ENCODE measurements at regions not wholly inside any gene's neighbourhood (a gene's known extent, or its start where the extent isn't known, plus 50 kb on each side); places are given as distances from the start of the nearest gene placed in this dataset.

- Histone ChIP-seq H2AK5ac (ENCODE audit: low read depth, low read length) (no peak overlapping the region), H4K91ac (ENCODE audit: insufficient read depth, low read depth, low read length) (no peak overlapping the region)
- dilution Hi-C loops (cut with HindIII; ENCODE audit: low sequenced_read_pairs, unreplicated experiment) = no loop called here
Observed at GRCh38 chr14:97270308-97270707, 473.1 kb downstream of the VRK1 start.

More at GRCh38 chr14:97270308-97270707, 473.1 kb downstream of the VRK1 start:
- H4K5ac ChIP-seq (ENCODE audit: low read depth, low read length) = no peak overlapping the region
- H3K36me3 ChIP-seq (ENCODE audit: control insufficient read depth, insufficient read depth, low read length) = no peaks in the 10 kb centered on the region
- H3K27ac ChIP-seq (ENCODE audit: insufficient read depth, low read length) = no peak overlapping the region
- H3K4me1 ChIP-seq (ENCODE audit: control insufficient read depth, insufficient read depth, low read length) = no peaks in the 10 kb centered on the region
- no peak overlapping the region for H2AK9ac ChIP-seq (replicated peaks; ENCODE audit: low read depth, low read length, poor library complexity)
- POLR2A ChIA-PET (ENCODE audit: unreplicated experiment) = no interaction called here
- H3K27me3 ChIP-seq (ENCODE audit: control insufficient read depth, insufficient read depth, low read length) = no peaks in the 10 kb centered on the region
- no peak overlapping the region for H3K14ac ChIP-seq (replicated peaks; ENCODE audit: low read depth, low read length)
- H3K56ac ChIP-seq (ENCODE audit: extremely low read depth, insufficient read depth, low read length) = no peak overlapping the region
- no peak overlapping the region for H2BK120ac ChIP-seq (ENCODE audit: low read depth, low read length)
- no peak for ATAC-seq (ENCODE audit: low read depth)
- H3K18ac ChIP-seq (ENCODE audit: low read depth, low read length) = no peak overlapping the region
- no peak overlapping the region for H3K23ac ChIP-seq (ENCODE audit: low read depth, low read length)
- TF ChIP-seq RCOR1 (IDR thresholded peaks at IDR 0.05; ENCODE audit: insufficient replicate concordance, low read length) (no peak), FOS (IDR thresholded peaks at IDR 0.05; ENCODE audit: low read depth, low read length) (no peak), ELK1 (IDR thresholded peaks at IDR 0.05; ENCODE audit: borderline replicate concordance, low read depth, low read length) (no peak)
- intact Hi-C loops (cut with micrococcal nuclease) (no loop called here), in situ Hi-C loops (cut with MboI; ENCODE audit: low sequenced_read_pairs) (no loop called here)
- H3K4me3 ChIP-seq (ENCODE audit: insufficient read depth, low read depth, low read length) = no peak overlapping the region
- no peak overlapping the region for H3K4me2 ChIP-seq (ENCODE audit: low read depth, low read length)
- no peaks in the 10 kb centered on the region for H3K79me1 ChIP-seq (ENCODE audit: low read depth in 1 of 2, low read length in 2 of 2)
- H3K9ac ChIP-seq (ENCODE audit: low read depth, low read length) = no peak overlapping the region
- no peak overlapping the region for H2BK5ac ChIP-seq (ENCODE audit: low read depth, low read length, poor library complexity, severe bottlenecking)
- no peak for DNase-seq
- H3K9me1 ChIP-seq (ENCODE audit: insufficient read depth, low read length) = no peaks in the 10 kb centered on the region
- CTCF ChIA-PET = no interaction called here
- no CpG with 5 or more reads among the region's 4 CpGs for WGBS, 2 experiments (ENCODE audit: extremely low coverage in 2 of 2, insufficient read length in 1 of 2)
- no peak overlapping the region for H3K4ac ChIP-seq (ENCODE audit: low read depth, low read length)
- no peak overlapping the region for H4K8ac ChIP-seq (ENCODE audit: low read depth in 2 of 2, low read length in 2 of 2)
- H2AFZ ChIP-seq (replicated peaks; ENCODE audit: low read length, poor library complexity) = no peak overlapping the region
- no peak overlapping the region for H2BK15ac ChIP-seq (ENCODE audit: low read depth, low read length)
- BruUV-seq (replicated peaks) = no TSS peak
- no peaks in the 10 kb centered on the region for H4K20me1 ChIP-seq (ENCODE audit: insufficient read depth, low read length)
- H3K9me3 ChIP-seq (ENCODE audit: control insufficient read depth, insufficient read depth, low read length) = peaks cover 30% of the 10 kb centered on the region
- no peak overlapping the region for H2BK20ac ChIP-seq (ENCODE audit: low read depth, low read length)

All from IMR-90 (cell line).